ENCODE measurements at regions not wholly inside any gene's neighbourhood (a gene's known extent, or its start where the extent isn't known, plus 50 kb on each side); places are given as distances from the start of the nearest gene placed in this dataset.

DNA sequence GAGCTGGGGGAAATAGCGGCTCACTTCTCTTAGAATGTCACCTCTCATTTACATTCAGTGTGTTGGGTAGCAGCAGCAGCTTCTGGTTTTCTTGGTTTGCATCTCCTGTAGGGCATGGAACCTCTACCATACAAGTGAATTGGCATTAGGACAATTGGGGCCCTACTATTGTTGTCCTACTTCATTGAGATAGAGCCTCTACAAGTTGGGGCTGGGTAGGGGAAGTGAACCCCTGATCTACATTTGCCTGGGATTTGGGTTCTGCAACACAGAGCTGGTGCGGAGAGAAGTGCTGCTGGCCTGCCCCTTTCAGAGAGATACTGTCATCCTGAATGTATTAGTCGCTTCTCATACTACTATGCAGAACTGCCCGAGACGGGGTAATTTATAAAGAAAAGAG, 391.6 kb upstream of the HS6ST1 start:
- TF ChIP-seq HNF4G (IDR thresholded peaks at IDR 0.05) (no peak), RAD21 (IDR thresholded peaks at IDR 0.05) (no peak), RXRA (IDR thresholded peaks at IDR 0.05) (no peak), FOXA2 (IDR thresholded peaks at IDR 0.05) (no peak), CTCF (IDR thresholded peaks at IDR 0.05; ENCODE audit: low read depth, low read length, missing input control) (no peak), REST (IDR thresholded peaks at IDR 0.05) (no peak), FOXA1 (IDR thresholded peaks at IDR 0.05) (no peak), SP1 (IDR thresholded peaks at IDR 0.05) (no peak), HNF4A (conservative IDR thresholded peaks at IDR 0.05) (no peak), GABPA (IDR thresholded peaks at IDR 0.05 in 1 of 2, conservative IDR thresholded peaks at IDR 0.05 in 1 of 2) (no peak), JUND (IDR thresholded peaks at IDR 0.05) (no peak), EGR1 (IDR thresholded peaks at IDR 0.05; ENCODE audit: low read depth in 2 of 2) (no peak), YY1 (IDR thresholded peaks at IDR 0.05) (no peak), TAF1 (conservative IDR thresholded peaks at IDR 0.05) (no peak), NR2F2 (IDR thresholded peaks at IDR 0.05) (no peak)
- TF ChIP-seq, protein P1, sequence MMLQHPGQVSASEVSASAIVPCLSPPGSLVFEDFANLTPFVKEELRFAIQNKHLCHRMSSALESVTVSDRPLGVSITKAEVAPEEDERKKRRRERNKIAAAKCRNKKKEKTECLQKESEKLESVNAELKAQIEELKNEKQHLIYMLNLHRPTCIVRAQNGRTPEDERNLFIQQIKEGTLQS (IDR thresholded peaks at IDR 0.05): no peak
- TF ChIP-seq, protein P2, sequence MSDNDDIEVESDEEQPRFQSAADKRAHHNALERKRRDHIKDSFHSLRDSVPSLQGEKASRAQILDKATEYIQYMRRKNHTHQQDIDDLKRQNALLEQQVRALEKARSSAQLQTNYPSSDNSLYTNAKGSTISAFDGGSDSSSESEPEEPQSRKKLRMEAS (IDR thresholded peaks at IDR 0.05): no peak
- TF ChIP-seq, protein P3, sequence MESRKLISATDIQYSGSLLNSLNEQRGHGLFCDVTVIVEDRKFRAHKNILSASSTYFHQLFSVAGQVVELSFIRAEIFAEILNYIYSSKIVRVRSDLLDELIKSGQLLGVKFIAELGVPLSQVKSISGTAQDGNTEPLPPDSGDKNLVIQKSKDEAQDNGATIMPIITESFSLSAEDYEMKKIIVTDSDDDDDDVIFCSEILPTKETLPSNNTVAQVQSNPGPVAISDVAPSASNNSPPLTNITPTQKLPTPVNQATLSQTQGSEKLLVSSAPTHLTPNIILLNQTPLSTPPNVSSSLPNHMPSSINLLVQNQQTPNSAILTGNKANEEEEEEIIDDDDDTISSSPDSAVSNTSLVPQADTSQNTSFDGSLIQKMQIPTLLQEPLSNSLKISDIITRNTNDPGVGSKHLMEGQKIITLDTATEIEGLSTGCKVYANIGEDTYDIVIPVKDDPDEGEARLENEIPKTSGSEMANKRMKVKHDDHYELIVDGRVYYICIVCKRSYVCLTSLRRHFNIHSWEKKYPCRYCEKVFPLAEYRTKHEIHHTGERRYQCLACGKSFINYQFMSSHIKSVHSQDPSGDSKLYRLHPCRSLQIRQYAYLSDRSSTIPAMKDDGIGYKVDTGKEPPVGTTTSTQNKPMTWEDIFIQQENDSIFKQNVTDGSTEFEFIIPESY (IDR thresholded peaks at IDR 0.05): no peak
- no peaks in the 10 kb centered on the region for H3K4me1 ChIP-seq (ENCODE audit: control insufficient read depth in 4 of 4, insufficient read depth in 4 of 4, low read length in 3 of 4)
- H3K27ac ChIP-seq (ENCODE audit: low read depth in 1 of 2, low read length in 2 of 2): no peak overlapping the region
- H3K4me3 ChIP-seq (ENCODE audit: low read depth in 1 of 3, low read length in 3 of 3): no peak overlapping the region
- 95% methylated on average over 5 of the region's 5 CpGs for WGBS
- peaks cover 0 to 3% (median 0%) of the 10 kb centered on the region in 4 donors for H3K27me3 ChIP-seq (ENCODE audit: control insufficient read depth in 4 of 4, insufficient read depth in 4 of 4, low read length in 3 of 4)
- H3K36me3 ChIP-seq (ENCODE audit: control insufficient read depth in 4 of 4, insufficient read depth in 3 of 4, low read depth in 1 of 4, low read length in 3 of 4): no peaks in the 10 kb centered on the region
- no peak overlapping the region for H3K9ac ChIP-seq (ENCODE audit: low read depth in 1 of 2, low read length in 2 of 2)
- H3K9me3 ChIP-seq (ENCODE audit: control insufficient read depth in 4 of 4, low read length in 3 of 4): peaks cover 2 to 19% (median 9%) of the 10 kb centered on the region in 4 donors
- no peak for DNase-seq (ENCODE audit: low spot score)

Data from liver (tissue), 8 donors.